GM12891 (cell line): ENCODE measurements at regions not wholly inside any gene's neighbourhood (a gene's known extent, or its start where the extent isn't known, plus 50 kb on each side); places are given as distances from the start of the nearest gene placed in this dataset.

Source experiments
- PAX5 ChIP-seq: IDR thresholded peaks from 2 replicates; pipeline ENCODE4 v1.6.1; 2011; ENCODE audit warnings: low read length, moderate library complexity, mild to moderate bottlenecking; ENCODE audit not compliant: insufficient read depth, severe bottlenecking
- POLR2A ChIP-seq: IDR thresholded peaks from 2 replicates; pipeline ENCODE4 v1.6.1; 2011; ENCODE audit warnings: low read depth, low read length, control low read depth
- POLR2AphosphoS5 ChIP-seq: IDR thresholded peaks from 2 replicates; pipeline ENCODE4 v1.6.1; 2011; ENCODE audit warnings: low read depth, low read length, control low read depth
- SPI1 ChIP-seq: IDR thresholded peaks from 2 replicates; pipeline ENCODE4 v1.6.1; 2011; ENCODE audit warnings: low read depth, low read length, control low read depth
- TAF1 ChIP-seq: IDR thresholded peaks from 2 replicates; pipeline ENCODE4 v1.6.1; 2011; ENCODE audit warnings: low read depth, low read length, control low read depth

DNA sequence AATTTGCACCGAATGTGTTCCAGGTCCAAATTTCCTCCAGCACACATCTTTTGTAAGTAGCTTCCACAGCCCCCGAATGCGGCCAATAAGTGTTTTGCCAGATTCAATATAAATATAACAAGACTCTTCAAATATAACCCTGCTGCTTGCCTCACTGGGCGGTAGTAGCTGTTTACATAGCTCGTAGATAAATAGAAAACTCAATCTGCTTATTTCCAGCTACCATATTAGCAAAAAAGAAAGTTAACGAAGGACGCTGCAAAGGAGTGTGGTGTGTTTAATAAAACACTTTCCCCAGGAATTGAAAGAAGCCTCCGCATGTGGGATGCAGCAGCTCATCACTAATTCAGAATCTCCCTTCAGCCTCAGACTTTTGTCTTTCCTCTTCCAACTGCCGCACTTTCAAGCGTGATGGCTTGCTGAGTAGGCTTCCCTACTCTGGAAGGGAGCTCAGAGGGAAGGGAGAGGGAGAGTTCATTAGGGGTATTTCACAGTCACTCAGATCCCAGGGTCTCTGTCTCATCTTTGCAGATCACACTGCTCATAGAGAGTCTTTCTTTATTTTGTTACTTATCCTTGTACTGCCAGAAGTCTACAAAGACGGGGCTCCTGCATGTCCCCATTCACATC lies 367.0 kb downstream of the RND3 start:
- TF ChIP-seq POLR2A (no peak), TAF1 (no peak), POLR2AphosphoS5 (no peak), SPI1 (no peak), PAX5 (no peak)
